SH-SY5Y (cell line): ENCODE measurements at regions not wholly inside any gene's neighbourhood (a gene's known extent, or its start where the extent isn't known, plus 50 kb on each side); places are given as distances from the start of the nearest gene placed in this dataset.

Experiments used
- GATA2 ChIP-seq: IDR thresholded peaks from 2 replicates; pipeline ENCODE4 v1.6.1; 2011; ENCODE audit warnings: mild to moderate bottlenecking, low read depth, low read length
- GATA3 ChIP-seq: IDR thresholded peaks from 2 replicates; pipeline ENCODE4 v1.6.1; 2011; ENCODE audit warnings: low read depth, mild to moderate bottlenecking, low read length, moderate library complexity

GRCh38 chr2:854460-854859 is 96.2 kb upstream of the SNTG2 start:
- TF ChIP-seq GATA3 (no peak), GATA2 (no peak)
